ENCODE measurements at regions not wholly inside any gene's neighbourhood (a gene's known extent, or its start where the extent isn't known, plus 50 kb on each side); places are given as distances from the start of the nearest gene placed in this dataset.

- TF ChIP-seq POLR2AphosphoS5 (IDR thresholded peaks at IDR 0.05), result no peak
- TF ChIP-seq CTCF (IDR thresholded peaks at IDR 0.05), result no peak
Measured at GRCh38 chr13:105050686-105051085, 1484.8 kb downstream of the EFNB2 start.

Data from esophagus muscularis mucosa (tissue), 3 donors.